Stomach smooth muscle (tissue), 2 donors: ENCODE measurements at regions not wholly inside any gene's neighbourhood (a gene's known extent, or its start where the extent isn't known, plus 50 kb on each side); places are given as distances from the start of the nearest gene placed in this dataset.

ENCODE experiments used
- H3K27ac ChIP-seq: one replicate; pipeline ENCODE4 v1.7.0; 2013; ENCODE audit warnings: mild to moderate bottlenecking, low read length, inconsistent platforms
- H3K27me3 ChIP-seq, 2 donors: one replicate each; pipeline ENCODE4 v1.7.0; 2013; ENCODE audit warnings: low read length in 2 of 2; ENCODE audit not compliant: insufficient read depth in 2 of 2, control insufficient read depth in 1 of 2
- H3K36me3 ChIP-seq, 2 donors: one replicate each; pipeline ENCODE4 v1.7.0; 2013; ENCODE audit warnings: low read length in 2 of 2; ENCODE audit not compliant: control insufficient read depth in 2 of 2, insufficient read depth in 2 of 2
- H3K4me1 ChIP-seq: one replicate; pipeline ENCODE4 v1.7.0; 2013; ENCODE audit warnings: low read length; ENCODE audit not compliant: control insufficient read depth, insufficient read depth
- H3K4me3 ChIP-seq, 2 donors: one replicate each; pipeline ENCODE4 v1.7.0; 2013; ENCODE audit warnings: low read length in 2 of 2
- H3K9ac ChIP-seq, 2 donors: one replicate each; pipeline ENCODE4 v1.7.0; 2013; ENCODE audit warnings: low read length in 2 of 2, mild to moderate bottlenecking in 1 of 2
- H3K9me3 ChIP-seq, 2 donors: one replicate each; pipeline ENCODE4 v1.7.0; 2013; ENCODE audit warnings: low read length in 2 of 2; ENCODE audit not compliant: control insufficient read depth in 2 of 2
- donor health status: healthy.
- donor health status: Pancreatic carcinoma.

- peaks cover 40% of the 10 kb centered on the region for H3K4me1 ChIP-seq
- no peak overlapping the region for H3K4me3 ChIP-seq
- H3K36me3 ChIP-seq, result no peaks in the 10 kb centered on the region
- peak overlapping the region; percentile 84 for H3K27ac ChIP-seq
- peak overlapping the region in 1 of 2 donors; percentile 6 for H3K9ac ChIP-seq
- H3K9me3 ChIP-seq, result no peaks in the 10 kb centered on the region
- no peaks in the 10 kb centered on the region for H3K27me3 ChIP-seq
Measured at GRCh38 chr20:50394569-50394968, 115.6 kb upstream of the PTPN1 start.

DNA sequence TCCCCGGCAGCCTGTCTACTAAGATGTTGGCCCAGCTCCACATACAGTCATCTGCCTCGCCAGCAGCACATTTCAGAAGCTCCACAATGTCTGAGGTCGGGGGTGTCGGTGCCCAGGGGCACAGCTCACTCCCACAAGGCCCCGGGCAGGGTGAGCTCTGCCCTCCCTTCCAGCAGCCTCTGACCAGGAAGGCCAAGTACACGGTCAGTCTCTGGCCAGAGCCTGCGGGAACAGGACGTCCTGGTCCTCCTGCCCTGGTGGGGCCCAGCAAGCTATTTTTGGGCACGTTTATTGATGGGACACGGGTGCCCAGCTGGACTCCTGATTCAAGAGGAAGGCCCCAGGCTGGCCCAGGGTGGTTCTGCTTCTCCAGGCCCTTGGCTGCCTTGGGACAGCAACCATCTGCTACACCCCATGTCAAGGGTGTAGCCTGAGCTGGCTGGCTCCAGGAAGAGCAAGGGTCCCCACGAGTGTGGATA, 114.9 kb upstream of the PTPN1 start:
- no peaks in the 10 kb centered on the region for H3K9me3 ChIP-seq
- H3K36me3 ChIP-seq, result no peaks in the 10 kb centered on the region
- no peaks in the 10 kb centered on the region for H3K27me3 ChIP-seq
- peak overlapping the region in 1 of 2 donors; percentile 13 for H3K9ac ChIP-seq
- no peak overlapping the region for H3K4me3 ChIP-seq
- H3K4me1 ChIP-seq, result peaks cover 45% of the 10 kb centered on the region
- peak overlapping the region; percentile 84 for H3K27ac ChIP-seq

DNA sequence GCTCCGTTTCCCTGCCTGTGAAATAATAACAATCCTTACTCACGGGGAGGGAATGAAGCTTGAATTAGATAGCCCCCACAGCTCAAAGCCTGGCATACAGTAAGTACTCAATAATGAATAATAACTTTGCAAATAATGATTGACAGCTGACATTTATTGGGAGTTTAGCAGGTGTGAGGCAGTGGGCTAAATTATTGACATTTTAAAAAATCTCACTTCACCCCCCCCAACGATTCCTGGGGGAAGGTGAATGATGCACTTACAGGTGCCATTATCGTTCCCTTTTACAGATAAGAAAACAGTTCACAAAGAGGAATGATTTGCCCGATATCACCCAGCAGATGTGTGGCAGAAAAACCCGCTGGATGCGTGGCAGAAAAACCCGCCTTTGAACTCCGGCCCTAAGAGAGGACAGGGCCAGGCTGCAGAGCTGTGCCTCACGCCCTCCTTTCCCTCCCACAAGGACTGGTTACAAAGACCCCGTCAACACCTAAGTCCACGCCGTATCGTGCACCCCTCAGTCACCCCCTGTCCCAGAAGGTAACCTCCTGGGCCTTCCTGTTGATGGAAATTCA, 114.2 kb upstream of the PTPN1 start:
- H3K4me1 ChIP-seq, result peaks cover 48% of the 10 kb centered on the region

GRCh38 chr20:50396623-50397022, 113.6 kb upstream of the PTPN1 start:
- Histone ChIP-seq H3K36me3 (no peaks in the 10 kb centered on the region), H3K4me3 (no peak overlapping the region), H3K4me1 (peaks cover 51% of the 10 kb centered on the region), H3K27ac (peak overlapping the region; percentile 37), H3K27me3 (no peaks in the 10 kb centered on the region), H3K9ac (no peak overlapping the region), H3K9me3 (no peaks in the 10 kb centered on the region)

More for the DNA sequence above, 114.2 kb upstream of the PTPN1 start:
- Histone ChIP-seq H3K4me3 (no peak overlapping the region), H3K9me3 (no peaks in the 10 kb centered on the region), H3K9ac (no peak overlapping the region), H3K36me3 (no peaks in the 10 kb centered on the region), H3K27me3 (no peaks in the 10 kb centered on the region), H3K27ac (peak overlapping the region; percentile 84)

- H3K9ac ChIP-seq, result no peak overlapping the region
- no peaks in the 10 kb centered on the region for H3K27me3 ChIP-seq
- H3K36me3 ChIP-seq, result no peaks in the 10 kb centered on the region
- no peak overlapping the region for H3K4me3 ChIP-seq
- H3K9me3 ChIP-seq, result no peaks in the 10 kb centered on the region
- H3K4me1 ChIP-seq, result peaks cover 51% of the 10 kb centered on the region
- H3K27ac ChIP-seq, result peak overlapping the region; percentile 37
Measured at GRCh38 chr20:50397058-50397457, 113.1 kb upstream of the PTPN1 start.

- Histone ChIP-seq H3K36me3 (no peaks in the 10 kb centered on the region), H3K9me3 (no peaks in the 10 kb centered on the region), H3K27me3 (no peaks in the 10 kb centered on the region), H3K4me1 (peaks cover 51% of the 10 kb centered on the region), H3K4me3 (no peak overlapping the region), H3K9ac (no peak overlapping the region), H3K27ac (peak overlapping the region; percentile 80)
Measured at GRCh38 chr20:50398064-50398463, 112.1 kb upstream of the PTPN1 start.

DNA sequence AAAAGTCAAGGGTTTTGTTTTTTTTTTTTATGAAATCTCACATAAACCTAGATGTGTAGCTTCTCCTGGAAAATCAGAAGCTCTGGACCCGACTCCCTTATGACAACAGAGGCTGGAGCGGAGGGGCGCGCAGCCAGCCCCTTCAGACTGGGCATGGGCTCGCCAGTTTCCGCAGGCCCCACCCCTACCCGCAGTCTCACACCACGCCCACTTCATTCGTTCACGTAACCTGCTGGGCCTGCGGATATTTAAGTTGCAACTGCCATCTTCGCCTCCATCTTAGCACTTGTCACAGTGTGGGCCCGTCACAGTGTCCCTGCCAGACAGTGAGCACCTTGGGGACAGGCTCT, 111.7 kb upstream of the PTPN1 start:
- Histone ChIP-seq H3K9ac (peak overlapping the region in 1 of 2 donors; percentile 15), H3K4me3 (no peak overlapping the region), H3K27ac (peak overlapping the region; percentile 80), H3K4me1 (peaks cover 51% of the 10 kb centered on the region), H3K9me3 (no peaks in the 10 kb centered on the region), H3K36me3 (no peaks in the 10 kb centered on the region), H3K27me3 (no peaks in the 10 kb centered on the region)

DNA sequence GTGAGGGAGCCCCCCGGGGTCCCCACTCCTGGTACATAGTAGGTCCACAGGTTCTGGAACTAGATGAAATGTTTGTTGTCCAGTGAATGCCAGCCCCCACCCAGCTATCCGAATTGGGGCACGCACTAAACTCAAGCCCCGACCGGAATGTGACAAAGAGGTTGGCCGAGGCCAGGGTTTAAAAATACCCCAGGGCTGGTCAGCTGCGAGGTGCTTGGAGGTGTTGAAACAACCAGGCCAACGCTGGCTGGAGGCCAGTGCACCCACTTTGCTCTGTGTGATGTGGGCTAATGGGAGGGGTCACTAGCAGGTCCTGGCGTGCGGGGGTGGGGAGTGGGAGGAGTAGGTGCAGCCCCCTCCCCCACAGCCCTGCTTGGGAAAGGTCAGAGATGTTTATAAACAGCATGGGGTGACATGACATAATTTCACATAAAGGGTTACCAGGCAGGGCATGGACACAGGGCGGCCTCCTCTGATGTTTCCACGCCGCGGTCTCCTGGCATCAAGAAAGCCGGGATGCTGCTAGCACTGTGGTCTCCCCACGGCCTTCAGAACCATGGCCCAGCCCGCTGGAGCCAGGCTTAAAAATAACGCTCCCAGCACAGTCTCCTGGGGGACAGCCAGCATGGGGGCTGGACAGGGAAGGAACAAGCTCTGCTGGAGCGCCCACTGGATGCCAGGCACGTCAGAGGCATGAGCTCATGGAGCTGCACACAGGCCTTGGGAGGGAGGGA, 111.2 kb upstream of the PTPN1 start:
- Histone ChIP-seq H3K27me3 (no peaks in the 10 kb centered on the region), H3K27ac (peak overlapping the region; percentile 80), H3K36me3 (no peaks in the 10 kb centered on the region), H3K4me1 (peaks cover 56% of the 10 kb centered on the region), H3K9ac (peak overlapping the region; percentile 15 to 36), H3K4me3 (peak overlapping the region; percentile 13 to 52), H3K9me3 (no peaks in the 10 kb centered on the region)

GRCh38 chr20:50399555-50399916, 110.6 kb upstream of the PTPN1 start:
- peak overlapping the region; percentile 80 for H3K27ac ChIP-seq
- H3K4me3 ChIP-seq, result no peak overlapping the region
- peaks cover 53% of the 10 kb centered on the region for H3K4me1 ChIP-seq
- H3K9ac ChIP-seq, result peak overlapping the region in 1 of 2 donors; percentile 36
- H3K36me3 ChIP-seq, result no peaks in the 10 kb centered on the region
- H3K27me3 ChIP-seq, result no peaks in the 10 kb centered on the region
- H3K9me3 ChIP-seq, result no peaks in the 10 kb centered on the region

DNA sequence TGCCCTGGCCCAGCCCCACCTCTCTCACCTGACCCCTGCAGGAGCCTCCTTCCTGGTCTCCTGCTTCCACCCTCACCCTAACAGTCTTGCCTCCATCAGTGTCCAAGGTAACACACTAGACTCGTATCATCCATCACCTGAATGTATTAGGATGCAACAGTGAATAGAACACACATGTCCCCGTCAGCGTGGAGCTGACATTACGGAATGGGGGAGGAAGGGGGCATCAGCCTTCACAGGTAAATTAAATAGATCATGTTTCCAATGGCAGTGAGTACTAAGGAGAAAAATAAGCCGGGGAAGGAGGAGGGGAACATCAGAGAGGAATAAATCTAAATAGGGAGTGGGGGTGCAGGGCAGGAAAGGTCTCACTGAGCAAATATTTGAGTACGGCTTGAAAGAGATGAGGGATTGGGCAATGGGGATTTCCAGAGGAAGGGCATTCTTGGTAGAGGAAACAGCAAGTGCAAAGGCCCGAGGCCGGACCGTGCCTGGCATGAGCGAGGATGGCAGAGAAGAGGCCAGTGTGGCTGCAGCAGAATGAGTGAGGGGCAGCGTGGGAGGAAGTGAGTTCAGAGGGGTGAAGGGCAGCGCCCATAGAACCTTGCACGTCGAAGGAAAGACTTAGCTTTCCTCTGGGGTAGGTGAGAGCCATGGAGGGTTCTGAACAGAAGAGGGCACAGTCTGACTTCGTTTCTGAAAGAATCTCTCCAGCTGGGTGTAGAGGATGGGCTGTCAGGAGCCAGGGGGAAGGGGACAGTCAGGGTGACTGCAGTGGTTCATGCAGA, 110.1 kb upstream of the PTPN1 start:
- Histone ChIP-seq H3K4me3 (no peak overlapping the region), H3K27ac (peak overlapping the region; percentile 80), H3K36me3 (no peaks in the 10 kb centered on the region), H3K4me1 (peaks cover 47% of the 10 kb centered on the region), H3K9me3 (no peaks in the 10 kb centered on the region), H3K9ac (no peak overlapping the region), H3K27me3 (no peaks in the 10 kb centered on the region)
